ENCODE measurements at regions not wholly inside any gene's neighbourhood (a gene's known extent, or its start where the extent isn't known, plus 50 kb on each side); places are given as distances from the start of the nearest gene placed in this dataset.
A peak's percentile ranks its signal among the peaks of the same experiment; 100 is the strongest.

DNA sequence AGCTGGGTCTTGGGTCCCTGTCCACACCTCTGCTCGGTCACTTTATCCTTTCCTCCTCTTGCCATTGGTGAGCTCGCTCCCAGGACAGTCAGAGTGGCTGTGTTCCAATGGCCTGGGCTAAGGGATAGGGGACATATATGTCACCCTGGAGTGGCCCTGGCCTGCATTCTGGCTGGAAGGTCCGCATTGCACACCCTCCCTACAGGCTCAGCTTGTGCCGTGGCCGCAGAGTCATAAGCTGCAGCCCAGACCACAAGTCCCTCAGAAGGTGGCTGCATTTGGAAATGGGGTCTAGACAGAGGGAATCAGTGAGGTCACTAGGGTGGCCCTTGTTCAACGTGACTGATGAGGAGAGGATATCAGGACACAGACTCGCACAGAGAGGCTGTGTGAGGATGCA, 363.8 kb upstream of the SHH start:
- no peak for FAIRE-seq

DNA sequence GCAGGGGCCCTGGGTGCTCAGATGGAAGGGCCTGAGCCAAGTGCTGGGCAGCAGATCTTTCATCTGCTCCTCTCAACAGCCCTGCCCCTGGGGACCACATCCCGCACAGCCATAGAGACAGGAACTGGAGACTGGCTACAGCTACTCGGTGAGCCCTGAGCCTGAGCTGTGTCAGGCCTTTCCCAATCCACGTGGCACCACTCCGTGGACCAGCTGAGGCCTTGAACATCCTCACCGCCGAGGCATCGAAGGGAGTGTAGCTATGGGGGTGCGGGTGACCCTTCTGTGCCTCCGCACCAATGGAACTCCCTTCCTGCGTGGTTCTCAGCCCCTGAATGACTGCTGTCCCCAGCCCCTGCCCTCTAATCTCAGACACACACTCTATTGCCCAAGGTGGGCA, 362.7 kb upstream of the SHH start:
- DNase-seq (ENCODE audit: low read depth): no peak
- H3K27me3 ChIP-seq (ENCODE audit: control insufficient read depth, insufficient read depth, low read length): no peaks in the 10 kb centered on the region

More for the DNA sequence above, 363.8 kb upstream of the SHH start:
- Histone ChIP-seq H3K4me3 (ENCODE audit: low read depth, low read length) (no peak overlapping the region), H3K27me3 (ENCODE audit: control insufficient read depth, insufficient read depth, low read length) (no peaks in the 10 kb centered on the region), H3K36me3 (ENCODE audit: control insufficient read depth, insufficient read depth, low read length) (no peaks in the 10 kb centered on the region)
- TF ChIP-seq, protein P1, sequence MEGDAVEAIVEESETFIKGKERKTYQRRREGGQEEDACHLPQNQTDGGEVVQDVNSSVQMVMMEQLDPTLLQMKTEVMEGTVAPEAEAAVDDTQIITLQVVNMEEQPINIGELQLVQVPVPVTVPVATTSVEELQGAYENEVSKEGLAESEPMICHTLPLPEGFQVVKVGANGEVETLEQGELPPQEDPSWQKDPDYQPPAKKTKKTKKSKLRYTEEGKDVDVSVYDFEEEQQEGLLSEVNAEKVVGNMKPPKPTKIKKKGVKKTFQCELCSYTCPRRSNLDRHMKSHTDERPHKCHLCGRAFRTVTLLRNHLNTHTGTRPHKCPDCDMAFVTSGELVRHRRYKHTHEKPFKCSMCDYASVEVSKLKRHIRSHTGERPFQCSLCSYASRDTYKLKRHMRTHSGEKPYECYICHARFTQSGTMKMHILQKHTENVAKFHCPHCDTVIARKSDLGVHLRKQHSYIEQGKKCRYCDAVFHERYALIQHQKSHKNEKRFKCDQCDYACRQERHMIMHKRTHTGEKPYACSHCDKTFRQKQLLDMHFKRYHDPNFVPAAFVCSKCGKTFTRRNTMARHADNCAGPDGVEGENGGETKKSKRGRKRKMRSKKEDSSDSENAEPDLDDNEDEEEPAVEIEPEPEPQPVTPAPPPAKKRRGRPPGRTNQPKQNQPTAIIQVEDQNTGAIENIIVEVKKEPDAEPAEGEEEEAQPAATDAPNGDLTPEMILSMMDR (IDR thresholded peaks at IDR 0.05; ENCODE audit: insufficient read depth, low read length, severe bottlenecking): no peak
- no peak for DNase-seq (ENCODE audit: low read depth)

DNA sequence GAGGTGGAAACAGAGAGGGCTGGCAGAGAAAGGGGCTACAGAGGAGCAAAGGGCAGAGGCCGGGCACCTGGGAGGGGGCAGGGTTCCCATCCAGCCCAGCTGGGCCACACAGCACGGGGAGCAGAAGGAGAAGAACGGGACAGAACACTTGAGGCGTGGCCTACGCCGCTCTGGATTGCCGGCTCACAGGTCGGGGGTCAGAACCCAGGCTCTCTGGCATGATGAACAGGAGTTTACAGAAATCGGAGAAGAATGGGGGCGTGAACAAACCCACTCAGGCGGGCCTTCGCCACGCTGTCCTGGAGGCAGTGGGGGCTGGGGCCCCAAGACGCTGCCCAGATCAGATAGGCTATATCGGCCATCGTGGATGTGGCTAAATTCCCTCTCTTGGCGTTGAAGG, 362.2 kb upstream of the SHH start:
- Histone ChIP-seq H3K4me3 (ENCODE audit: low read depth, low read length) (no peak overlapping the region), H3K36me3 (ENCODE audit: control insufficient read depth, insufficient read depth, low read length) (no peaks in the 10 kb centered on the region), H3K27me3 (ENCODE audit: control insufficient read depth, insufficient read depth, low read length) (no peaks in the 10 kb centered on the region)
- TF ChIP-seq, protein P1 (IDR thresholded peaks at IDR 0.05; ENCODE audit: insufficient read depth, low read length, severe bottlenecking): no peak
- no peak for FAIRE-seq
- DNase-seq (ENCODE audit: low read depth): no peak

More for the DNA sequence above, 362.7 kb upstream of the SHH start:
- TF ChIP-seq, protein P1 (IDR thresholded peaks at IDR 0.05; ENCODE audit: insufficient read depth, low read length, severe bottlenecking): no peak
- Histone ChIP-seq H3K36me3 (ENCODE audit: control insufficient read depth, insufficient read depth, low read length) (no peaks in the 10 kb centered on the region), H3K4me3 (ENCODE audit: low read depth, low read length) (no peak overlapping the region)
- no peak for FAIRE-seq

DNA sequence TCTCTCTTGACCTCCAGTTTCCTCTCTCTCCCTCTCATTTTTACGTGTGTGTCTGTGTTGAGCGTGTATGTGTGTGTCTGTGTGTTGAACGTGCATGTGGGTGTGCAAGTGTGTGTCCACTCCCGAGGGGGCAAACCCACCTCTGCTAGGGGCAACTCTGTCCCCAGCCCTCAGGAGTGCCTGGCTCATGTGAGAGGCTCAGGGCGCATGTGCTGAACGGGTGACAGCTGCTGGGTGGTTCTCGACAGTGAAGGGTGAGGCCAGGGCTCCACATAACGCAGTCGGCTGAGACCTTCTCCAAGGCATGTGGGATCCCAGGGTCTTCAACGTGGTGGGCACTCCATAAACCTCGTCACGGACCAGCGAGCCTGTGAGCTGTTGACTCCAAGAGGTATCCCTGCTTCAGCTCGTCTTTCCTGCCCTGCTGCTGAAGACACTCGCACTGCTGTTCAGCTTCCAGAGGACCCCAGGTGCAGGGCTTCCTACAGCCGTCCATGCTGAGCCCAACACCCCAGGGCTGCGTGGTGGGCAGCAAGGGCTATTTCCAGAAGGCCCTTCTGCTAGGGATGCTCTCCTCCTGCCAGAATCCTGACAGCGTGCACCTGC, 361.6 kb upstream of the SHH start:
- peak; percentile 13 for FAIRE-seq
- no peak for DNase-seq (ENCODE audit: low read depth)

DNA sequence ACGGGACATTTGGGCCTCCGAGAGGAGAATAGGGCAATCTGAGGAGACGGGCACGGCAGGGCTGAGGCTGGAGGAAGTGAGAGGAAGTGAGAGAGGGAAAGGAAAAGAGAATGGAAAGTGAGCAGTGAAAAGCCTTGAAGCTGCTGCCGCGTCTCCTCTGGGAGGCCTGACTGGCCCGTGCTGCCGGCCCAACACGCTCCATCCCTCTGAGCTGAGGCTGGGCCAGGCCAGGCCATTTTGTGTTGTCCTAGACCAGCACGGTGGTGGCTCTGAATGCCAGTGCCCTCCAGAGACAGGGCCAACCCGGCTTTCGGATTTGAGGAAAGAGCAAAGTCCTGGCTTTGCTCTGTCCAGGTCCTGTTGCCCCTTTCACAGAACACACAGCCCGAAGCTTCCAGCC, 361.1 kb upstream of the SHH start:
- no peak for FAIRE-seq
- DNase-seq (ENCODE audit: low read depth): no peak
- H3K4me3 ChIP-seq (ENCODE audit: low read depth, low read length): no peak overlapping the region
- H3K27me3 ChIP-seq (ENCODE audit: control insufficient read depth, insufficient read depth, low read length): no peaks in the 10 kb centered on the region
- TF ChIP-seq, protein P1 (IDR thresholded peaks at IDR 0.05; ENCODE audit: insufficient read depth, low read length, severe bottlenecking): no peak
- no peaks in the 10 kb centered on the region for H3K36me3 ChIP-seq (ENCODE audit: control insufficient read depth, insufficient read depth, low read length)

More for the DNA sequence above, 361.6 kb upstream of the SHH start:
- TF ChIP-seq, protein P1 (IDR thresholded peaks at IDR 0.05; ENCODE audit: insufficient read depth, low read length, severe bottlenecking): no peak
- Histone ChIP-seq H3K27me3 (ENCODE audit: control insufficient read depth, insufficient read depth, low read length) (no peaks in the 10 kb centered on the region), H3K36me3 (ENCODE audit: control insufficient read depth, insufficient read depth, low read length) (no peaks in the 10 kb centered on the region), H3K4me3 (ENCODE audit: low read depth, low read length) (no peak overlapping the region)

DNA sequence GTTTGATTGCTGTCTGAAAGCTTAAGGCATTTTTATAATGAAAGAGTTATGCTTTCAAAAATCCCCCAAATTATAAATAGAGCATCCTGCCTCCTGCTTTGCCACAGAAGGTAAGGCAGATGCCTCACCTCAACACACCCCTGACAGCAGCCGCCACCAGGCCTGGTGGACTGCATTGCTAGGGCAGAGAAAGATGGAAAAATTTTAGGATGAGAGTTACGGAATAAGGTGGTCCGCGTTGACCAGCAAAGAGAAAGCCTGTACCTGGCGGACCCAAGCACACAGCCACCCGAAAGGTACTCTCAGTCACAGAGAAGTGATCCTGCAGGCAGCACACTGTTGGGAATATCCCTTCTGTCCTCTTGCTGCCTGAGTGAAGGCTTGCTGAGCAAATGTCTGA, 360.4 kb upstream of the SHH start:
- Histone ChIP-seq H3K36me3 (ENCODE audit: control insufficient read depth, insufficient read depth, low read length) (no peaks in the 10 kb centered on the region), H3K27me3 (ENCODE audit: control insufficient read depth, insufficient read depth, low read length) (no peaks in the 10 kb centered on the region), H3K4me3 (ENCODE audit: low read depth, low read length) (no peak overlapping the region)
- FAIRE-seq (no peak), DNase-seq (ENCODE audit: low read depth) (no peak)
- TF ChIP-seq, protein P1 (IDR thresholded peaks at IDR 0.05; ENCODE audit: insufficient read depth, low read length, severe bottlenecking): no peak

Measured in bronchial epithelial cell (primary cell).